Breast epithelium (tissue), 3 donors: ENCODE measurements at regions not wholly inside any gene's neighbourhood (a gene's known extent, or its start where the extent isn't known, plus 50 kb on each side); places are given as distances from the start of the nearest gene placed in this dataset.

Source experiments
- CTCF ChIP-seq, 3 donors: fragments of 450-650 bp; IDR thresholded peaks; one replicate each; pipeline ENCODE4 v1.5.1; 2016 to 2017; ENCODE audit warnings: antibody characterized with exemption in 3 of 3, mild to moderate bottlenecking in 3 of 3, moderate library complexity in 3 of 3
- POLR2AphosphoS5 ChIP-seq, 3 donors: sonication (generic); formaldehyde crosslinking; IDR thresholded peaks; one replicate each; pipeline ENCODE4 v1.6.1; 2017; ENCODE audit warnings: antibody characterized with exemption in 3 of 3

- TF ChIP-seq POLR2AphosphoS5 (IDR thresholded peaks at IDR 0.05): no peak
- no peak for TF ChIP-seq CTCF (IDR thresholded peaks at IDR 0.05)
Observed at GRCh38 chr7:42561797-42562196, 324.8 kb upstream of the GLI3 start.
